ENCODE measurements at regions not wholly inside any gene's neighbourhood (a gene's known extent, or its start where the extent isn't known, plus 50 kb on each side); places are given as distances from the start of the nearest gene placed in this dataset.
A peak's percentile ranks its signal among the peaks of the same experiment; 100 is the strongest.
"Not testable (repeated sequence)": the region's sequence is repeated elsewhere in the genome, so short reads cannot be mapped to it uniquely, and the experiment has no call there.

DNA sequence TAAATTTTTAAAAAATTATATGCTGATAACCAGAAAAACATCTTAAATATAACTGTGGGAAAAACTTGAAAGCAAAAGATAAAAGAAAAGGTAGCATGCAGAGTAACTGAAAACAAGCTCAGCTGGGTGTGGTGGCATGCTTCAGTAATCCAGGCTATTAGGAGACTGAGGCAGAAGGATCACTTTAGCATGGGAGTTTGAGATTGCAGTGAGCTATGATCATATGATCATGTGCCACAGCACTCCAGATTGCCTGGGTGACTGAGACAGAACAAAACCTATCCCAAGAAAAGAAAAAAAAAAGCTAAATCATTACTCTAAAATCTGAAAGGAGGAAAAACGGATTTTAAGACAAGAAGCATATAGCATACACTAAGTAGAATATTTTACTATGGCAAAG lies 1624.0 kb downstream of the AMY1C start:
- DNase-seq (ENCODE audit: low read depth) = no peak

DNA sequence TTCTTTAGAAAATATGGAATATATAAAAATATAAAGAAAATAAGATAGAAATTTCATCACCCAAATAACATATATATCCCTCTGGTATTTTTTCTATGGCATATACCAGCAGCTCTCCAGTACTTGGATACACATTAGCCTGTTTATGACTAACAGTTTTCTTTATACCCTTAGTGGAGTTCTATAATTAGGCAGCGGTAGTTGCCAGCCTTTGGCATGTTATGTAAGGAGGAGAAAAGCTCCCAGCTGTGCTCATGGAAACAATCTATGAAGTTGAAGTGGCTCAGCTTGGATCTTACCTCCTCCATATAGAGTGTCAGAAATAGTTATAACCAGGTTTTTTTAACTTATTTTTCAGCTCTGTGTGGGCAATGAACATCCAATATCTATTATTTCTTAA lies 1636.8 kb downstream of the AMY1C start:
- no peak for DNase-seq (ENCODE audit: low read depth)

DNA sequence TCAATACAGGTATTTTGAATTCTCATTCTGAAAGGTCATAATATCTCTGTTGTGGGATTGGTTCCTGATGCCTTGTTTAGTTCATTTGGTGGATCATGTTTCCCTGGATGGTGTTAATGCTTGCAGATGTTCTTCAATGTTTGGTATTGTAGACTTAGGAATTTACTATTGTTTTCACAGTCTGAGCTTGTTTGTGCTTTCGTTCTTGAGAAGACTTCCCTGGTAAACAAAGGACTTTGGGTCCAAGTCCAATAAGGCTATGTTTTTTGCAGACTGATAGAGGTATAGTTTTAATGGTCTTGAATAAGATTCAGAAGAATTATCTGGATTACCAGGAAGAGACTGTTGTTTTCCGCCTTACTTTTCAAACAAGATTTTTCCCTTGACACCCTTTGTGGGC lies 1646.3 kb downstream of the AMY1C start:
- DNase-seq (ENCODE audit: low read depth) = no peak

DNA sequence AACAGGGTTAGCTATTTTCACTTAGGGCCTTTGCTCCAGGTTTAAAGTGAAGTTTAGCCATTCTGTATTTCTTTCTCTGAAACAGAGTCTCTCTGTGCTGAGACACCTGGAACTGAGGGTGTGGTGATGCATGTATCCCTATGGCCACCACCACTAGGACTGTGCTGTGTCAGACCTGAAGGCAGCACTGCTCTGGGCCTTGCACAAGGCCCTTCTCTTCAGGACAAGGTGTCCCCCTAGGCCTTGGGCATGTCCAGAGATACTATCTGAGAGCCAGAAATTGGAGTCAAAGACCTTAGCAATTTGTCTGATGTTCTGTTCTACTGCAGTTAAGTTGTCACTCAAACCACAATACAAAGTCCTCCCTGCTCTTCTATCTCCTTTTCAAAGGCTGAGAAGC lies 1649.2 kb downstream of the AMY1C start:
- DNase-seq (ENCODE audit: low read depth) = no peak

DNA sequence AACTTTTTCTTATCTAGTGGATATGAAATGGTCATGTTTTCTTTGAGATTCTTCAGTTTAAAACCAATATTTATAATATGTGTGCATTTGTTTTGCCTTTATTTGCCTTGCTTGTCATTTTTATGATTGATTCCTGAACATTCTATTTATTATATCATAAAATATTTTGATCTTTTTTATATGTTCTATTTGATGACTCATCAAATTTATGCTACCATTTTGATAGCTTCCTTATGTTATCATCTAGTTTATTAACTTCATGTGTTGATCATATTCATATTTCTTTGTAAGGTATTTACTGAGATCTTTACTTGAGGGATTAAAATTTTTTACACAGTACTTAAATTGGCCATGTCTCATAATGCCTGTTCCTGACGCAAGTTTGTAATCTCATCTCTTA lies 1650.0 kb downstream of the AMY1C start:
- DNase-seq (ENCODE audit: low read depth) = no peak

DNA sequence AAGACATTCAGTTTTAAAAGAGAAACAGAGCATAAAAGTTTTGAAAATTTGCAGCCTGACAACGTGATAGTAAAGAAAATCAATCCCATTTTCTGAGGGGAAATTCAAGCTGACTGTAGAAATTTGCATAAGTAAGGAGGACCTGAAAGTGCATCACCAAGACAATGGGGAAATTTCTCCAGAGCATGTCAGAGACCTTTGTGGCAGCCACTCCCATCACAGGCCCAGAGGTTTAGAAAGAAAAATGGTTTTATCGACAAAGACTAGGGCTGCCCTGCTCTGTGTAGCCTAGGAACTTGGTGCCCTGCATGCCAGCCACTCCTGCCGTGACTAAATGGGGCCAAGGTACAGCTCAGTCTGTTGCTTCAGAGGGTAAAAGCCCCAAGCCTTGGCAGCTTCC lies 1640.2 kb upstream of the PRMT6 start:
- no peak for DNase-seq (ENCODE audit: low read depth)

DNA sequence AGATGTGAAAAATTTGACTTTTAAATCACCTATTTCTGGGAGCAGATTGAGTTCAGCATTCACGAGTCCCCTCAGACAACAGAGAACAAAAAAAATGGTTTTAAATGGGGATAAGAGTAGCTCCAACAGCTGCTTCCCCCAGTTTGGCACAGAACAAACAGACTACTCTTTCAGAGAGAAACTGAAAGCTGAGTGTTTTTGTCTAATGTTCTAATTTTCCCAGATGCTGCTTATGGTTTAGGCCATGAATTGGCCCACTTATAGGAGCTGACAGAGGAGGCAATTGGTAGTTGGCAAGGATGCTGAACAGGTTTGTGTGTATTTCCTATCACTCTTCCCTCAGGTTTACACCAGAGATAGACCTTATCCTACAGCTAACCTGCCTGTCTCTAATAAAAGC lies 1637.4 kb upstream of the PRMT6 start:
- DNase-seq (ENCODE audit: low read depth) = no peak

DNA sequence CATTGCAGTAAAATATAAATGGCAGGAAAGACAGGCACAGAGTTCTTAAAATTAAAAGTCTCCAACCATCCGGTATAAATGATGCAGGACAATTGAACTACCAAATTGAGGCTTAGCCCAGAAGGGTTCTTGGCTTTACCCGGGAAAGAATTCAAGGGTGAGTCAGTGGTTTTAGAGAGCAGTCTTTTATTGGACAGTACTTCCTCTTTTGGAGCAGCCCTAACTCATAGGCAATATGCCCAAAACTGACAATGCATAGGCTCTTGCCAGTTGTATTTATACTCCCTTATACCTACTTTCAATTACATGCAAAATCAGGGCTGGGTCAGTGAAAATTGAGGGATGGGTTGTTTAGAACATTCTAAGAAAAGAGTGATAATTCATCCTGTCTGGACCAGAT lies 1628.9 kb upstream of the PRMT6 start:
- DNase-seq (ENCODE audit: low read depth) = no peak

DNA sequence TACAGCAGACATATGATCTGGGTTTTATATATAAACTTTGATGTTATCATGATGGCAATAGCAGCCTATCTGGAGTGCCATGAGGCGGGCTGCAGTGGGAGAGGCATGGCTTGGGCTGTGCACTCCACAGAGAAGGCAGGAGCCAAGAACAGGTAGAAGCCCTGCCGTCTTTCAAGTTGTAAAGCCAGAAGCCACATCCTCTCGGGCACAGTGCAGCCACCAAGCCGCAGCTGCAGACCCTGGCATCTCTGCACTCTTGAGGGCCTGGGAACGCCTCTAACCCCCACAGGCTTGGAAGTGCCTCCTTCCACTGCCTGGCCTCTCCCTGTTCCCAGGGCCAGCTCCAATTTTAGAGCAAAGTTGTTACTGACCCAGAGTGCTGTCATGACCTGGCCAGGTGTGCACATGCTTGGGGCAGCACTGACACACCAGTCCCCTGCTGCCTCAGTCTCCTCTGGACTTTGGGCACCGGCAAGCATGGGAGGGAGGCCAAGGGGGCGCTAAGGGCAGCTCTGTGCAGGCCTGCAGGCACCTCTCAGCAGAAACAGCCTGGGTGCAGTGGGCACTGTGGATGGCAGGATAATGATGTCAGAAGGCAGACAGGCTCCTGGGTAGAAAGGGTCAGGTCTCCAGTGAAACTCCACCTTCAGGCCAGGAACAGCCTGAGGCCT lies 1619.8 kb upstream of the PRMT6 start:
- DNase-seq (ENCODE audit: low read depth) = no peak

DNA sequence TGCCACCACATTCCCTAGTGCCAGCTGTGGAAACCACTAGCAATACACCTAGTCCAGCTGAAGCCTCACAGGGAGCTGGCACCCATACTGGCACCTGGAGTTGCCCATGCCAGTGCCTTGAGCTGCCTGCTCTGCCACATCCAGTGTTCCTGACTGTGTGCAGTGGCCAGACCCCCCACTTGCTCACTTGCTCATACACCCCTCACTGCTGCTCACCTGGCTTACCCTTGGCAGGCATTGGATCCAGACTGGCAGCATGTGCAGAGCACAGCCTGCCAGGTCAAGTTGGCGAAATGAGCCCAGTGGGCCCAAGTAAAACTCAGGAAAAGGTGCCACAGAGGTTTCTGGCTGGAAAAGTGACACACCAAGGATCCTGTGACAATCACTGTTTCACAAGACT lies 1618.6 kb upstream of the PRMT6 start:
- DNase-seq (ENCODE audit: low read depth) = no peak

DNA sequence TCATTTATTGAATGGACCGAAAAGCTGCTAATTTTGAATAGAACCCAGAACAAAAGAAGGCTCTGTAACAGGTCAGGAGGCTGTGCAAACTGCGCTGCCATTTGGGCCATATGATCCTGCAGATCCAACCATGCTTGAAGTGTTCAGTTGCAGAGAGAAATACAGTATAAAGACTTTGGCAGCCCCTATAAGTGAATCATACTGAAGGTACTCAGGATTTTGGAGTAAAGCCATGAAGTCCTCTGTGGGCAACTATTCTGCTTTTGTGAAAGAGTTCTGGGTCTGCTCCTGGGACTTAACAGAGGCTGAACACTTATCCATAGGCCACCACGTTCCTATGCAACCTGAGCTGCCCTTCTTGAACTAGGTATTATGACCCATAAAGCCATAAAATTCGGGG lies 1613.6 kb upstream of the PRMT6 start:
- DNase-seq (ENCODE audit: low read depth) = no peak

DNA sequence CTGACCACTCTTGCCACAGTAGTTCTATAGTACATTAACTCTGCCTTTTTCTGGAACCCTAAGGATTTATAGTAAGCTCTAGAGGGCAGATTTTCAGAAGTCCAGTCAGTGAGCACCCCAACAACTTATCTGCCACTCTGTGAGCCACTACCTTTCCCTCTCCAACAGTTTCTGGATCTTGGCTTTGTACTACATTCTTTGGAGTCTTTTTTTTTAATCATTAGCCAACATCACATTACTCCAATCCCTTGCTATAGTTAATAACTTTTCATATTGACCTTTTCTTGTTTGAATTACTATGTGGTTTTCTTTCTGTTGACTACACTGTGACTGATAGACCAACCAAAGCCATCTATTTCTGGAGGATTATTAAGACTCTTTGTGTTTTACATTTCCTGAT lies 1596.7 kb upstream of the PRMT6 start:
- no peak for DNase-seq (ENCODE audit: low read depth)

DNA sequence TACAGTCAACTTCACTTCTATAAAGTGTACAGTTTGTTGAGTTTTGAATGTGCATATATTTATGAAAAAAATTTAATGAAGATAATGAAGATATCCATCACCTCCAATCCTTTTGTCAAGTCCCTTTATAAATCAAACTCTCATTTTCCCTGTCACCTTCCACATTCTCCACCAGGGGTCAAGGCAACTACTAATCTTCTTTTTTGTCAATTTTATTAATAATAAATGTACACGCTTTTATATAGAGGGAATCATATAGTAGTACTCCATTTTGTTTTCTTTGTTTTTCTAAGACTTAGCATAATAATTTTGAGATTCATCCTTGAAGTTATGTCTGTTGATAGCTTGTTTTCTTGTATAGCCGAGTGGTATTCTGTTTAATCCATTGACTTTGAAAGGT lies 1594.2 kb upstream of the PRMT6 start:
- DNase-seq (ENCODE audit: low read depth) = no peak

DNA sequence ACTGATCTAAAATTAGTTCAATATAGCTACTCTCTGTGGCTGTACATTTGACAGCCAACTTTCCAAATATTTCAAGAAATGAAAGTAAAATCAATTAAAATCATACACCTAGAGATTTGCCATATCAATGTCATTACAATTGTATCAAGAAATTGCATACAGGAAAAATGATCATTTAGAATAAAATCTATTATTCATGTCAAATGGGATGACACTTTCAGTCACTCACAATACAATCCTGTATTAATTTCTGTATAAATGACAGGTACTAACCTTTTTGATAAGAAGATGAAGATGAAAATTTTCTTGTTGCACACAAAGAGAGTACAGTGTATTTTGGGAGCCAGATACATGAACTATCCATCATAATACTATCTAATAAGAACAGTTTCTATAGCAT lies 1588.9 kb upstream of the PRMT6 start:
- DNase-seq (ENCODE audit: low read depth) = no peak

DNA sequence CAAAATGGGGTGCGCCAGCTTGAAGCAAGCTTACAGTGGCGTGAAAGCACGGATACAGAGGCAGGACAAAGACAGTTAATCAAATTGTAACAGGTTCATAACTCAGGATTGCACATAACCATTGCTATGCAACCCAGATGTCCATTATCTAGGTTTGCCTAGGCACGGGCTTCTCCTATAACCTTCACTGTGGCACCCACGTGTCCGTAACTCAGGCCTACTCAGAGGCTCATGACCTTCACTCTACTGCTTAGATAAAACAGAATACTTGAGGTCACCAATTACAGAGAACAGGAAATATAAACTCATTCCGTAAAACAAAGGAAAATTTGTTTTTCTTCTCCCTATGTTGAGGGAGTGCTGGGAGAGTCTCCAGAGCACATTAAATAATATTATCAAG lies 1585.9 kb upstream of the PRMT6 start:
- not testable (repeated sequence) for DNase-seq (ENCODE audit: low read depth)

DNA sequence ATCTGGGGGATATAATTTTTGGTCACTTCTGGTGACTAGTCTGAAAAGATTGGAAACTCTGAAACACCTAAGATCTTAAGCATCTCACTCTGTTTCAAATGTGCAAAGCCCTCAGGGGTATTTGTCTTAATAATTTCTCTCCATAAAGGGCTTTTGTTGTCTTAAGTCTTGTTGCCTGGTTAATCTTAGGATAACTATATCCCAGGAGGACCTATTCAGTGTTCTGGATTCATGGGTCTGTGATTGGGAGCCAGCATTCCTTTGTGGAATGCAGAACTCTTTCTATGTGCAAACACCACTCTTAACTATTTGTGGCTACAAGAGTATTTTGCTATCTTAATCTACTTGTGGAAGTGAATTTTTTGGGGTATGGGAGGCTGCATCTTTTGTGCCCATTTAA lies 1573.0 kb upstream of the PRMT6 start:
- DNase-seq (ENCODE audit: low read depth) = no peak

DNA sequence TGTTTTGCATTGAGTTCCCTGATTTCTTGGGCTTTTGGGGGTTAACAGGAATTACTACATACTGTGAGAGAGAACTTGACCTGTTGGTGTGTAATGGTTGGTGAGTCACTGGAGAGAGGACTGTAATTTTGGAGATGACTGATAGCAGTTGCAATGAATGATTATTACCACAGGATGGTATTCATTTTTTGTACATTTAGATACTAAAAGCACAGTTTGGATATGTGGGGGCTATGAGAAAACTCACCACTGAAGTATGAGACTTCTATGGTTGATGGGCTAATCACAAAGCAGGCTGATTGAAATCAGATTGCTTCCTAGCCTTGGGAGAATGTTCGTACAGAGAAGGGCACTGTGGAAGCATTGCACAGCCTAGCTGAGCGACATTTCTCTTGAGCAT lies 1571.3 kb upstream of the PRMT6 start:
- DNase-seq (ENCODE audit: low read depth) = peak; percentile 5

DNA sequence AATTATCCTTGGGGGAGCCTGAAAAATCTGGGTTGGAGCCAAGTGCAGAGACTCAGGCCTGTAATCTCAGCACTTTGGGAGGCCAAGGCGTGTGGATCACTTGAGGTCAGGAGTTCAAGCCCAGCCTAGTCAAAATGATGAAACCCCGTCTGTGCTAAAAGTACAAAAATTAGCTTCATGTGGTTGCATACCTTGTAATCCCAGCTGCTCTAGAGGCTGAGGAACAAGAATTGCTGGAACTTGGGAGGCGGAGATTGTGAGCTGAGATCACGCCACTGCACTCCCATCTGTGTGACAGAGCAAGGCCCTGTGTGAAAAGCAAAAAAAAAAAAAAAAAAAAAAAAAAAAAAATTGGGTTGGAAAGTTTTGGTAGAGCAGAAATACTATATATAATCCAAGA lies 1563.6 kb upstream of the PRMT6 start:
- no peak for DNase-seq (ENCODE audit: low read depth)

DNA sequence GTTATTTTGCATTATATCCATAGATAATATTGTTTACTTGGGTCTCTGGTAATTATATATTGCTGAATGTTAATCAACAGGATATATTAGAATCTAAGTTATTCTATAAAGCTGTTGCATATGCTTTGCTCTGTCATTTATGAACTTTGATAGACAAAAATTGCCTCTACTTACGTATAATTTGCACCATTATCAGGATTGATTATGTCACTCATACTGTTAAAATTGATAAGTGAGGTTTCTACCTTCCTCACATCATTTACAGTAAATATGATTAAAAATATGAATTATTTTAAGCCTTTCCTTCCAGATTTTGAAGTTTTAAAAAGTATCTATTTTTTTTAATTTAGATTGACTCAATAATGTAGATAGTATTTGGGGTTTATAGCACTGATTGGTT lies 1540.4 kb upstream of the PRMT6 start:
- no peak for DNase-seq (ENCODE audit: low read depth)

DNA sequence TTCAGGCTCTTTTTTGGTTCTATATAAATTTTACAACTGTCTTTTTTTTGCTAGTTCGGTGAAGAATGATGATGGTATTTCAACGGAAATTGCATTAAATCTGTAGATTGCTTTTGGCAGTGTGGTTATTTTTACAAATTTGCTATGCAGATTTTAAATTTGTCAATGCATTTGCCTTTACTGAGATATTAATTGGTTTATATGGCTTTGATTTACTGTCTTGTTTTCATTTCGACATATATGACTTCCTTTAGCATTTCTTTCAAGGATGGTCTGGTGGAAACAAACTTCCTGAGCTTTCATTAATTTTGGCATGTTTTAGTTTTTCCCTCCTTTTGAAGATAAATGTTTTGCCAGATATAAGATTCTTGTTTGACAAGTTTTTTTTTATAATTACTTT lies 1522.5 kb upstream of the PRMT6 start:
- no peak for DNase-seq (ENCODE audit: low read depth)

DNA sequence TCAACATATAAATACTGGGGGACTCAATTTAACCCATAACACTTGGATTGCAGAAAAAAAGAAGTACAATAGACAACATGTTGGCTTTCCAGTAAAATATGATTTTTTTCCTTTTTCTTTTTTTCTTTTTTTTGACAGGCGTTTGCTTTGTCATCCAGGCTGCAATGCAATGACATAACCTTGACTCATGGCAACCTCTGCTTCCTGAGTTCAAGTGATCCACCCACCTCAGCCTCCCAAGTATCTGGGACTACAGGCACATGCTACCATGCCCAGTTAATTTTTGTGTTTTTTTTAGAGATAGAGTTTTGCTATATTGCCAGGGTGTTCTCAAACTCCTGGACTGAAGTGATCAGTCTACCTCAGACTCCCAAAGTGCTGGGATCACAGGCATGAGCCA lies 1512.0 kb upstream of the PRMT6 start:
- no peak for DNase-seq (ENCODE audit: low read depth)

DNA sequence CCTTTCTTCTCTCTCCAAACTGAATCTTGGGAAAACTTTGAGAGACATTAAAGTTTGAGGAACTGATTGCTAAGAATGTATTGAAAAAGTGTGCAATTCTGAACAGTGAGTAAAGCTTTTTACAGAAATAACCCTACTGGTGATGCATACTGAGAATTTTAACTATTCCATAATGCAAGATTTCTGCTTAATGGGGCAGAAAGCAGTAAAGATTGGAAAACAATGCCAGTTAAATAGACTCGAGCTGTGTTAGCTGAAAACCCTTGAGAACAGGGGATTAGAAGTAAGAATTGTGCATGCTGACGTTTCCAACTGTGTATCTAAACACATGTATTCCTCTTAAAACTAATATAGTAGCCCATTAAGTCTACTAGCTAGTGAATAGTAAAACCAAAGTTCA lies 1500.2 kb upstream of the PRMT6 start:
- no peak for DNase-seq (ENCODE audit: low read depth)

DNA sequence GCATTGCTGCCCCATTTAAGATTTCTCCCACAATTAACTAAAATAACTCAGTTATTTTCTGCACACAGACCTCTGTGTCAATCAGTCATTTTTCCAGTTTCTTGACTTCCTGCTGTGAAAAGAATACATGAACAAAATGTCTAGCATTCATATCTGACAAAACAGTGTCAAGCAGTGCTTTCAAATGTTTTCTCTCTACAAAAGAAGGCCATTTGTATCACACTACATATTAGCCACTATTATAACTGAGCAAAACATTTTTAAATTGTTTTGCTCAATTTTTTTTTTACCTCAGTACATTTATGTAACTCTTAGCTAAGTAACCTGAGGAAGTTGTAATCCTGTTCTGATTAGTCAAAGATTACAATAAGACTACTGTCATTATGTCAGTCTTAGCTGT lies 1498.5 kb upstream of the PRMT6 start:
- DNase-seq (ENCODE audit: low read depth) = no peak

DNA sequence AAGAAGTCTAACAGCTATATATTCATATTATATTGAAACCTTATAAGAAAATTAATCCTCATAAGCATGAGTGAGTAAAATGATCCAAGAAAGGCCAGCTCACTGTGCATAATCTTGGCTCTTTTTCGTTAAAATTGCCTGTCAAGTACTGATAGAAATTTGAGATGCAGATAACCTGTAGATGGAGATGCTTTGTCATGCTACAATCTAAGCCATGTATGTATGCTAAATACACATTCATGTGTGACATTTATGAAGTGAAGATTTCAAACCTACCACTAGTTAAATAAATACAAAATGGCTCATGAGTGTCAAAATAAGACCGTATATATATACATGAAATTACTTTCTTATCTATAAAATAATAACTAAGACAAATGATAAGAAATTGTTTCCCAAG lies 1491.5 kb upstream of the PRMT6 start:
- no peak for DNase-seq (ENCODE audit: low read depth)

DNA sequence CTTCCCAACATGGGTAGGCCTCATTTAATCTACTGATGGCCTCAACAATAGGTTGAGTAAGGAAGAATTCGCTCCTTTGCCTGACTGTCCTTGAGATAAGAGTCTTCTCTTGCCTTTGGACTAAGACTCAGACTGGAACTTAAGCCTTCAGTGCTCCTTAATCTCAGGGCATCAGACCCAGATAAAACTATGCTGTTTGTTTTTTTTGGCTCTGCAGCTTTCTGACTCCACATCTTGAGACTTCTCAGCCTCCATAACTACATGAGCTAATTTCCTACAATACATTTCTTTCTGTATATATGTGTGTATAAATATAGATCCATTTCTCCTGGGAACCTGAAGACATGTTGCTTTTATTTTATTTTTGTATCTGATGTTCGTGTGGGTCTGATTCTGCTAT lies 1470.7 kb upstream of the PRMT6 start:
- DNase-seq (ENCODE audit: low read depth) = no peak

Measured in M059J (cell line).